WTC11 (cell line): ENCODE measurements at regions not wholly inside any gene's neighbourhood (a gene's known extent, or its start where the extent isn't known, plus 50 kb on each side); places are given as distances from the start of the nearest gene placed in this dataset.

Experiments used
- CTCF ChIP-seq: fragments of 200-600 bp; IDR thresholded peaks from 2 replicates; pipeline ENCODE4 v1.8.0; 2022; ENCODE audit warnings: antibody characterized with exemption
- NFYB ChIP-seq: sonication (generic); formaldehyde crosslinking; conservative IDR thresholded peaks from 2 replicates; pipeline ENCODE4 v1.8.0; 2022; ENCODE audit warnings: low read depth, missing genetic modification reagents
- TF ChIP-seq, protein P1 (sequence below): sonication (generic); formaldehyde crosslinking; IDR thresholded peaks from 2 replicates; pipeline ENCODE4 v1.8.0; 2022; ENCODE audit warnings: mild to moderate bottlenecking, missing genetic modification reagents

GRCh38 chr4:66331761-66332160 is 661.5 kb upstream of the EPHA5 start:
- no peak for TF ChIP-seq NFYB (CRISPR knock-in tag)
- TF ChIP-seq CTCF: no peak
- TF ChIP-seq, protein P1, sequence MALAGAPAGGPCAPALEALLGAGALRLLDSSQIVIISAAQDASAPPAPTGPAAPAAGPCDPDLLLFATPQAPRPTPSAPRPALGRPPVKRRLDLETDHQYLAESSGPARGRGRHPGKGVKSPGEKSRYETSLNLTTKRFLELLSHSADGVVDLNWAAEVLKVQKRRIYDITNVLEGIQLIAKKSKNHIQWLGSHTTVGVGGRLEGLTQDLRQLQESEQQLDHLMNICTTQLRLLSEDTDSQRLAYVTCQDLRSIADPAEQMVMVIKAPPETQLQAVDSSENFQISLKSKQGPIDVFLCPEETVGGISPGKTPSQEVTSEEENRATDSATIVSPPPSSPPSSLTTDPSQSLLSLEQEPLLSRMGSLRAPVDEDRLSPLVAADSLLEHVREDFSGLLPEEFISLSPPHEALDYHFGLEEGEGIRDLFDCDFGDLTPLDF (CRISPR knock-in tag): no peak
